ENCODE measurements at regions not wholly inside any gene's neighbourhood (a gene's known extent, or its start where the extent isn't known, plus 50 kb on each side); places are given as distances from the start of the nearest gene placed in this dataset.

DNA sequence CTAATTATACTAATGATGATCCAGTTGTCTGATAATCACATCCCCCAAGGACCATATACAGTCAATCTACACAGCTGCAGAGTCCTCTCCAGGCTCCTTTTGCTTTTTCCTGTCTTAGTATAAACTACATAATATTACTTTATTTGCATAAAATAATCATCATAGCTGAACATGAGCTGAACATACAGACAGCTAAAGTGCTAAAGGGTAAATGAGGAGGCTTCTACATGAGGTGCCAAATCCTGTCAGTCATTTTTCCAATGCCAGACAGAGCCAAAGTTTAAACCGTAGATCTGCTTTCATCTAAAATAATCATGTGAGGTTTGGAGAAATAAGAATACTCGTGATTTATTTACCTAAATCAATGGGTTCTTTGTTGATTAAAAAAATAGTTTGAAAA is 1530.1 kb upstream of the PABPC4L start:
- Histone ChIP-seq H3K79me1 (ENCODE audit: low read depth in 1 of 2, low read length in 2 of 2) (no peaks in the 10 kb centered on the region), H3K27me3 (ENCODE audit: control insufficient read depth, insufficient read depth, low read length) (no peaks in the 10 kb centered on the region), H3K4me1 (ENCODE audit: control insufficient read depth, insufficient read depth, low read length) (no peaks in the 10 kb centered on the region), H3K27ac (ENCODE audit: insufficient read depth, low read length) (no peak overlapping the region), H2BK120ac (ENCODE audit: low read depth, low read length) (no peak overlapping the region), H4K20me1 (ENCODE audit: insufficient read depth, low read length) (no peaks in the 10 kb centered on the region), H2AK9ac (replicated peaks; ENCODE audit: low read depth, low read length, poor library complexity) (no peak overlapping the region), H3K56ac (ENCODE audit: extremely low read depth, insufficient read depth, low read length) (no peak overlapping the region), H3K4me3 (ENCODE audit: insufficient read depth, low read depth, low read length) (no peak overlapping the region), H2BK15ac (ENCODE audit: low read depth, low read length) (no peak overlapping the region), H3K18ac (ENCODE audit: low read depth, low read length) (no peak overlapping the region), H3K14ac (replicated peaks; ENCODE audit: low read depth, low read length) (no peak overlapping the region), H3K9me3 (ENCODE audit: control insufficient read depth, insufficient read depth, low read length) (peaks cover 4% of the 10 kb centered on the region; the same call in 1 of the 2 replicates), H2AK5ac (ENCODE audit: low read depth, low read length) (no peak overlapping the region), H3K4ac (ENCODE audit: low read depth, low read length) (no peak overlapping the region), H4K5ac (ENCODE audit: low read depth, low read length) (no peak overlapping the region), H3K9me1 (ENCODE audit: insufficient read depth, low read length) (no peaks in the 10 kb centered on the region), H2BK5ac (ENCODE audit: low read depth, low read length, poor library complexity, severe bottlenecking) (no peak overlapping the region), H2AFZ (replicated peaks; ENCODE audit: low read length, poor library complexity) (no peak overlapping the region), H4K8ac (ENCODE audit: low read depth in 2 of 2, low read length in 2 of 2) (no peak overlapping the region), H3K36me3 (ENCODE audit: control insufficient read depth, insufficient read depth, low read length) (no peaks in the 10 kb centered on the region), H3K4me2 (ENCODE audit: low read depth, low read length) (no peak overlapping the region), H4K91ac (ENCODE audit: insufficient read depth, low read depth, low read length) (no peak overlapping the region), H3K9ac (ENCODE audit: low read depth, low read length) (no peak overlapping the region), H3K23ac (ENCODE audit: low read depth, low read length) (no peak overlapping the region), H2BK20ac (ENCODE audit: low read depth, low read length) (no peak overlapping the region)
- in situ Hi-C loops (cut with MboI; ENCODE audit: low sequenced_read_pairs) = no loop called here
- intact Hi-C loops (cut with micrococcal nuclease) = no loop called here
- ATAC-seq (ENCODE audit: low read depth) (no peak), DNase-seq (no peak)
- dilution Hi-C loops (cut with HindIII; ENCODE audit: low sequenced_read_pairs, unreplicated experiment) = no loop called here
- no CpG with 5 or more reads among the region's 2 CpGs for WGBS, 2 experiments (ENCODE audit: extremely low coverage in 2 of 2, insufficient read length in 1 of 2)
- BruUV-seq (replicated peaks) = no TSS peak
- no peak for TF ChIP-seq CHD1 (IDR thresholded peaks at IDR 0.05; ENCODE audit: low read depth, low read length)
- TF ChIP-seq, protein P1, sequence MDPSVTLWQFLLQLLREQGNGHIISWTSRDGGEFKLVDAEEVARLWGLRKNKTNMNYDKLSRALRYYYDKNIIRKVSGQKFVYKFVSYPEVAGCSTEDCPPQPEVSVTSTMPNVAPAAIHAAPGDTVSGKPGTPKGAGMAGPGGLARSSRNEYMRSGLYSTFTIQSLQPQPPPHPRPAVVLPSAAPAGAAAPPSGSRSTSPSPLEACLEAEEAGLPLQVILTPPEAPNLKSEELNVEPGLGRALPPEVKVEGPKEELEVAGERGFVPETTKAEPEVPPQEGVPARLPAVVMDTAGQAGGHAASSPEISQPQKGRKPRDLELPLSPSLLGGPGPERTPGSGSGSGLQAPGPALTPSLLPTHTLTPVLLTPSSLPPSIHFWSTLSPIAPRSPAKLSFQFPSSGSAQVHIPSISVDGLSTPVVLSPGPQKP (IDR thresholded peaks at IDR 0.05; ENCODE audit: borderline replicate concordance, low read depth, low read length) = no peak
- no peak for TF ChIP-seq NFE2L2 (IDR thresholded peaks at IDR 0.05; ENCODE audit: low read depth, low read length)
- TF ChIP-seq POLR2A (IDR thresholded peaks at IDR 0.05; ENCODE audit: low read depth, low read length) = no peak
- TF ChIP-seq BHLHE40 (IDR thresholded peaks at IDR 0.05; ENCODE audit: low read depth, low read length) = no peak
- ChIA-PET CTCF (no interaction called here), POLR2A (ENCODE audit: unreplicated experiment) (no interaction called here)

Data from IMR-90 (cell line).